Lower lobe of right lung (tissue), 2 donors: ENCODE measurements at regions not wholly inside any gene's neighbourhood (a gene's known extent, or its start where the extent isn't known, plus 50 kb on each side); places are given as distances from the start of the nearest gene placed in this dataset.

Experiments used
- ATAC-seq, 2 donors: fragments of 200-7000 bp; cut with Tn5 transposase; one replicate each; pipeline ENCODE4 v1.9.1; 2020 to 2022; ENCODE audit warnings: mild to moderate bottlenecking in 2 of 2, moderate library complexity in 2 of 2
- DNase-seq: peaks from one replicate; pipeline ENCODE4 v3.0.0-alpha.2; 2020
- H3K27ac ChIP-seq: fragments of 200-600 bp; one replicate; pipeline ENCODE4 v1.8.0; 2022
- H3K27me3 ChIP-seq: fragments of 200-600 bp; one replicate; pipeline ENCODE4 v1.8.0; 2022; ENCODE audit warnings: low read depth
- H3K36me3 ChIP-seq: fragments of 200-600 bp; one replicate; pipeline ENCODE4 v1.8.0; 2022; ENCODE audit warnings: mild to moderate bottlenecking
- H3K4me1 ChIP-seq: fragments of 200-600 bp; one replicate; pipeline ENCODE4 v1.8.0; 2022
- H3K4me3 ChIP-seq: fragments of 200-600 bp; one replicate; pipeline ENCODE4 v1.8.0; 2022; ENCODE audit warnings: mild to moderate bottlenecking
- H3K9me3 ChIP-seq: fragments of 200-600 bp; one replicate; pipeline ENCODE4 v1.8.0; 2022
- intact Hi-C: fragments of 100-400 bp; cut with DNase I; formaldehyde crosslinking; loops from one replicate; pipeline ENCODE4 v1.11.0; 2022
- TF ChIP-seq, protein P1 (sequence below): fragments of 200-600 bp; IDR thresholded peaks from one replicate; pipeline ENCODE4 v1.8.0; 2022; ENCODE audit warnings: antibody characterized with exemption, mild to moderate bottlenecking
- donor health status: DM: no; HTN: yes; CAD: no; lungs with severe emphysema.

GRCh38 chr14:66032800-66033199 is 453.4 kb upstream of the CCDC196 start:
- Histone ChIP-seq H3K36me3 (no peaks in the 10 kb centered on the region), H3K27ac (no peak overlapping the region), H3K9me3 (peaks cover under 1% of the 10 kb centered on the region), H3K4me1 (no peaks in the 10 kb centered on the region), H3K4me3 (no peak overlapping the region), H3K27me3 (no peaks in the 10 kb centered on the region)
- intact Hi-C loops: no loop called here
- DNase-seq (no peak), ATAC-seq (no peak)
- TF ChIP-seq, protein P1, sequence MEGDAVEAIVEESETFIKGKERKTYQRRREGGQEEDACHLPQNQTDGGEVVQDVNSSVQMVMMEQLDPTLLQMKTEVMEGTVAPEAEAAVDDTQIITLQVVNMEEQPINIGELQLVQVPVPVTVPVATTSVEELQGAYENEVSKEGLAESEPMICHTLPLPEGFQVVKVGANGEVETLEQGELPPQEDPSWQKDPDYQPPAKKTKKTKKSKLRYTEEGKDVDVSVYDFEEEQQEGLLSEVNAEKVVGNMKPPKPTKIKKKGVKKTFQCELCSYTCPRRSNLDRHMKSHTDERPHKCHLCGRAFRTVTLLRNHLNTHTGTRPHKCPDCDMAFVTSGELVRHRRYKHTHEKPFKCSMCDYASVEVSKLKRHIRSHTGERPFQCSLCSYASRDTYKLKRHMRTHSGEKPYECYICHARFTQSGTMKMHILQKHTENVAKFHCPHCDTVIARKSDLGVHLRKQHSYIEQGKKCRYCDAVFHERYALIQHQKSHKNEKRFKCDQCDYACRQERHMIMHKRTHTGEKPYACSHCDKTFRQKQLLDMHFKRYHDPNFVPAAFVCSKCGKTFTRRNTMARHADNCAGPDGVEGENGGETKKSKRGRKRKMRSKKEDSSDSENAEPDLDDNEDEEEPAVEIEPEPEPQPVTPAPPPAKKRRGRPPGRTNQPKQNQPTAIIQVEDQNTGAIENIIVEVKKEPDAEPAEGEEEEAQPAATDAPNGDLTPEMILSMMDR: no peak

GRCh38 chr14:66036547-66036946 is 449.6 kb upstream of the CCDC196 start:
- TF ChIP-seq, protein P1: no peak
- Histone ChIP-seq H3K4me3 (no peak overlapping the region), H3K4me1 (no peaks in the 10 kb centered on the region), H3K36me3 (no peaks in the 10 kb centered on the region), H3K27ac (no peak overlapping the region), H3K9me3 (no peaks in the 10 kb centered on the region), H3K27me3 (no peaks in the 10 kb centered on the region)
- DNase-seq: no peak
- no peak for ATAC-seq
- intact Hi-C loops: no loop called here

GRCh38 chr14:66037361-66037760 is 448.8 kb upstream of the CCDC196 start:
- Histone ChIP-seq H3K4me1 (no peaks in the 10 kb centered on the region), H3K36me3 (no peaks in the 10 kb centered on the region), H3K27ac (no peak overlapping the region), H3K27me3 (no peaks in the 10 kb centered on the region), H3K9me3 (no peaks in the 10 kb centered on the region), H3K4me3 (no peak overlapping the region)
- ATAC-seq: no peak
- TF ChIP-seq, protein P1: no peak
- intact Hi-C loops: no loop called here
- DNase-seq: no peak

- no peak overlapping the region for H3K4me3 ChIP-seq
- H3K4me1 ChIP-seq: no peaks in the 10 kb centered on the region
- H3K27ac ChIP-seq: no peak overlapping the region
- no peaks in the 10 kb centered on the region for H3K27me3 ChIP-seq
- ATAC-seq (no peak), DNase-seq (no peak)
- H3K9me3 ChIP-seq: no peaks in the 10 kb centered on the region
- TF ChIP-seq, protein P1: no peak
- H3K36me3 ChIP-seq: no peaks in the 10 kb centered on the region
- intact Hi-C loops: no loop called here
These were observed 448.0 kb upstream of the CCDC196 start for GRCh38 chr14:66038212-66038611.

DNA sequence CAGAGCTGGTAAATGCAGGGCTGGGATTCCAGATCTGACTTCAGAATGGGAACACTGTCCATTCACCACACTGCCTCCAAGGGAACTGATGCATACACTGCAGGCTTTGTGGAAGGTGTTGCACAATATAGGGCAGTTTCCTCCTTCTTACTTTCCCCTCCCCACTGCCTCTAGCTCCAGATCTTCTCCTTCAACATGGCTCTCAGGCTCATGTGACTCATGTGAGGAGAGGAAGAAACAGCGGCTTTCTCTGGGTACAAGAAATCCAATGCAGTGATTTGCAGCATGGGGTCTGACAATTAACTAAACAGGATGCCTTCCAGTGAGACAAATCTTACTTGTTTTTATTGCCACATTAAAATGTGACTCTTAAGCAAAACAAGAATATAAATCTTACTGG is 447.6 kb upstream of the CCDC196 start:
- TF ChIP-seq, protein P1: no peak

DNA sequence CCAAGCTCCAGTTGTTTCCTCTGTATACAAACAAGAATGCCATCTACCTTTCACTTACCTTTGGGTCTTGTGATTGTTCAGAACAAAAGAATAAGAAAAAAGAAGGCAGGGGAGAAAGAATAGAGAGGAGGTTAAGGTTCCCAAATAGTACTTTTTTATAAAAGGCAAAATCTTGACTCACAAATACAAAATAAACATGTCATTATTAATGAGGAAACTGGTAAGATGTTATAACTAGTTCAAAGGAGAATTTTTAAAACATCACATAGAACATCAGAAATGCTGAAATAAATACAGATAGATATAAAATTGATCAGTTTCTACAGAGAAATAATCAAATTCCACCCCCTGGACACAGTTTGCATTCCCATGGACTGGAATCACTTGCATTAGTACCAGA is 446.7 kb upstream of the CCDC196 start:
- Histone ChIP-seq H3K36me3 (no peaks in the 10 kb centered on the region), H3K9me3 (no peaks in the 10 kb centered on the region), H3K27ac (no peak overlapping the region), H3K4me1 (no peaks in the 10 kb centered on the region), H3K27me3 (no peaks in the 10 kb centered on the region), H3K4me3 (no peak overlapping the region)
- intact Hi-C loops: no loop called here
- TF ChIP-seq, protein P1: no peak
- ATAC-seq (no peak), DNase-seq (no peak)

More for the DNA sequence above, 447.6 kb upstream of the CCDC196 start:
- H3K9me3 ChIP-seq: no peaks in the 10 kb centered on the region
- ATAC-seq: peak; percentile 88 to 91
- no peaks in the 10 kb centered on the region for H3K36me3 ChIP-seq
- DNase-seq: no peak
- H3K4me1 ChIP-seq: no peaks in the 10 kb centered on the region
- intact Hi-C loops: no loop called here
- no peaks in the 10 kb centered on the region for H3K27me3 ChIP-seq
- H3K4me3 ChIP-seq: no peak overlapping the region
- no peak overlapping the region for H3K27ac ChIP-seq
